CD4-positive, alpha-beta T cell (primary cell): ENCODE measurements at regions not wholly inside any gene's neighbourhood (a gene's known extent, or its start where the extent isn't known, plus 50 kb on each side); places are given as distances from the start of the nearest gene placed in this dataset.

ENCODE experiments used
- ATAC-seq: fragments of 200-7000 bp; cut with Tn5 transposase; one replicate; pipeline ENCODE4 v1.10.0; 2022; ENCODE audit warnings: mild to moderate bottlenecking; ENCODE audit not compliant: poor library complexity
- CTCF ChIA-PET: fragments of 350-600 bp; sonication (Branson Sonifier 250); formaldehyde crosslinking; loops from one replicate; lab custom pipeline; 2021; ENCODE audit warnings: antibody characterized with exemption, inconsistent platforms; lab: Charles Lee
- POLR2A ChIA-PET: fragments of 350-600 bp; sonication (Branson Sonifier 250); formaldehyde crosslinking; loops from one replicate; lab custom pipeline; 2021; ENCODE audit warnings: antibody characterized with exemption, inconsistent platforms; lab: Charles Lee
- DNase-seq, 14 experiments: peaks; one replicate each; pipeline ENCODE4 v3.0.0-alpha.2; 2013 to 2020; ENCODE audit warnings: mixed read lengths in 2 of 14
- H3K27ac ChIP-seq, 2 donors: one replicate each; pipeline versions ENCODE4 v1.5.1 to v1.7.0; 2013; ENCODE audit warnings: low read length in 2 of 2, low read depth in 1 of 2, mild to moderate bottlenecking in 1 of 2
- H3K27me3 ChIP-seq, 2 experiments: 1 replicate in 1 of 2; 2 replicates in 1 of 2; pipeline versions ENCODE4 v1.6.1 to v1.7.0; 2013; ENCODE audit warnings: low read length in 2 of 2, control low read depth in 1 of 2, mild to moderate bottlenecking in 1 of 2, moderate library complexity in 1 of 2; ENCODE audit not compliant: insufficient read depth in 2 of 2, control insufficient read depth in 1 of 2
- H3K36me3 ChIP-seq: one replicate; pipeline ENCODE4 v1.6.1; 2013; ENCODE audit warnings: low read length, control low read depth; ENCODE audit not compliant: insufficient read depth
- H3K4me1 ChIP-seq: one replicate; pipeline ENCODE4 v1.6.1; 2013; ENCODE audit warnings: low read length, control low read depth; ENCODE audit not compliant: insufficient read depth
- H3K4me3 ChIP-seq: one replicate; pipeline ENCODE4 v1.5.1; 2013; ENCODE audit warnings: mild to moderate bottlenecking, low read length, moderate library complexity
- H3K9me3 ChIP-seq, 2 experiments: 1 replicate in 1 of 2; 2 replicates in 1 of 2; pipeline versions ENCODE4 v1.6.1 to v1.7.0; 2013; ENCODE audit warnings: low read length in 2 of 2, mild to moderate bottlenecking in 2 of 2, control low read depth in 1 of 2, moderate library complexity in 1 of 2; ENCODE audit not compliant: control insufficient read depth in 1 of 2, insufficient read depth in 1 of 2
- H3K27ac Mint-ChIP-seq: one replicate; pipeline ENCODE4 v1.8.0; 2020; ENCODE audit warnings: mixed read lengths
- H3K27me3 Mint-ChIP-seq: one replicate; pipeline ENCODE4 v1.8.0; 2021; ENCODE audit warnings: mixed read lengths
- H3K36me3 Mint-ChIP-seq: one replicate; pipeline ENCODE4 v1.8.0; 2021; ENCODE audit warnings: low read depth, mixed read lengths
- H3K4me1 Mint-ChIP-seq: one replicate; pipeline ENCODE4 v1.8.0; 2021; ENCODE audit warnings: low read depth, mixed read lengths
- H3K4me3 Mint-ChIP-seq: one replicate; pipeline ENCODE4 v1.8.0; 2020; ENCODE audit warnings: mild to moderate bottlenecking, mixed read lengths
- H3K9me3 Mint-ChIP-seq: one replicate; pipeline ENCODE4 v1.8.0; 2020; ENCODE audit warnings: mixed read lengths
- CTCF ChIP-seq: fragments of 200-600 bp; IDR thresholded peaks from one replicate; pipeline ENCODE4 v1.8.0; 2022; ENCODE audit warnings: antibody characterized with exemption, mild to moderate bottlenecking
- intact Hi-C, 2 experiments: fragments of 100-400 bp; cut with DNase I in 1 of 2; cut with micrococcal nuclease in 1 of 2; formaldehyde crosslinking; loops; one replicate each; pipeline versions ENCODE4 v1.15.1 to v1.9.0; 2023 to 2025; cut with DNase I, micrococcal nuclease

GRCh38 chr13:90246005-90246404 is 1101.5 kb upstream of the MIR17HG start:
- no peak overlapping the region for H3K4me3 ChIP-seq
- no peaks in the 10 kb centered on the region for H3K4me1 ChIP-seq
- no peaks in the 10 kb centered on the region for H3K27me3 ChIP-seq
- no peak overlapping the region for H3K27ac ChIP-seq
- H3K9me3 ChIP-seq = peaks cover 0 to 10% of the 10 kb centered on the region in 2 experiments
- peaks cover 12% of the 10 kb centered on the region for H3K9me3 Mint-ChIP-seq
- no peaks in the 10 kb centered on the region for H3K36me3 Mint-ChIP-seq
- intact Hi-C loops = no loop called here
- ATAC-seq = no peak
- no peak for DNase-seq
- TF ChIP-seq CTCF = no peak
- H3K4me1 Mint-ChIP-seq = no peaks in the 10 kb centered on the region
- POLR2A ChIA-PET = no interaction called here
- H3K27me3 Mint-ChIP-seq = no peaks in the 10 kb centered on the region
- H3K36me3 ChIP-seq = no peaks in the 10 kb centered on the region
- H3K27ac Mint-ChIP-seq = no peak overlapping the region
- H3K4me3 Mint-ChIP-seq = no peak overlapping the region
- CTCF ChIA-PET = no interaction called here

GRCh38 chr13:90246687-90247345 is 1100.7 kb upstream of the MIR17HG start:
- ATAC-seq (no peak), DNase-seq (no peak)
- H3K9me3 Mint-ChIP-seq = peaks cover 15% of the 10 kb centered on the region
- H3K4me3 ChIP-seq = no peak overlapping the region
- H3K4me3 Mint-ChIP-seq = no peak overlapping the region
- H3K27me3 ChIP-seq = no peaks in the 10 kb centered on the region
- CTCF ChIA-PET = no interaction called here
- POLR2A ChIA-PET = no interaction called here
- no peak for TF ChIP-seq CTCF
- H3K4me1 ChIP-seq = no peaks in the 10 kb centered on the region
- no peak overlapping the region for H3K27ac Mint-ChIP-seq
- H3K27me3 Mint-ChIP-seq = no peaks in the 10 kb centered on the region
- no peaks in the 10 kb centered on the region for H3K36me3 ChIP-seq
- H3K4me1 Mint-ChIP-seq = no peaks in the 10 kb centered on the region
- intact Hi-C loops = no loop called here
- no peak overlapping the region for H3K27ac ChIP-seq
- H3K36me3 Mint-ChIP-seq = no peaks in the 10 kb centered on the region
- peaks cover 0 to 14% of the 10 kb centered on the region in 2 experiments for H3K9me3 ChIP-seq

- H3K9me3 ChIP-seq = peaks cover 0 to 25% of the 10 kb centered on the region in 2 experiments
- POLR2A ChIA-PET = no interaction called here
- no peak for TF ChIP-seq CTCF
- ATAC-seq (no peak), DNase-seq (no peak)
- intact Hi-C loops = no loop called here
- Mint-ChIP-seq H3K27ac (no peak overlapping the region), H3K4me3 (no peak overlapping the region), H3K9me3 (peaks cover 18% of the 10 kb centered on the region), H3K27me3 (no peaks in the 10 kb centered on the region), H3K36me3 (no peaks in the 10 kb centered on the region), H3K4me1 (no peaks in the 10 kb centered on the region)
- CTCF ChIA-PET = no interaction called here
- no peaks in the 10 kb centered on the region for H3K27me3 ChIP-seq
- no peak overlapping the region for H3K27ac ChIP-seq
- H3K4me1 ChIP-seq = no peaks in the 10 kb centered on the region
- no peak overlapping the region for H3K4me3 ChIP-seq
- H3K36me3 ChIP-seq = no peaks in the 10 kb centered on the region
Measured at GRCh38 chr13:90253806-90254205, 1093.7 kb upstream of the MIR17HG start.
